GM23338 (cell line): ENCODE measurements at regions not wholly inside any gene's neighbourhood (a gene's known extent, or its start where the extent isn't known, plus 50 kb on each side); places are given as distances from the start of the nearest gene placed in this dataset.

Experiments
- ATAC-seq: fragments of 200-7000 bp; cut with Tn5 transposase; 3 replicates; pipeline ENCODE4 v1.9.1; 2020
- DNase-seq: peaks from one replicate; pipeline ENCODE4 v3.0.0-alpha.2; 2015; ENCODE audit warnings: low spot score
- H2AFZ ChIP-seq: fragments of 200-600 bp; sonication (generic); 2 replicates; pipeline ENCODE4 v1.8.0; 2016; ENCODE audit warnings: antibody characterized with exemption, mild to moderate bottlenecking, moderate library complexity
- H3F3A ChIP-seq: fragments of 200-600 bp; sonication (generic); replicated peaks from 2 replicates; pipeline ENCODE4 v1.8.0; 2017; ENCODE audit warnings: antibody characterized with exemption, mixed run types, low read depth
- H3K27ac ChIP-seq: fragments of 200-600 bp; sonication (generic); 2 replicates; pipeline ENCODE4 v1.6.1; 2016; ENCODE audit warnings: low read depth
- H3K27me3 ChIP-seq: fragments of 200-600 bp; sonication (generic); 2 replicates; pipeline ENCODE4 v1.8.0; 2016; ENCODE audit warnings: mild to moderate bottlenecking, mixed run types, moderate library complexity; ENCODE audit not compliant: insufficient read depth
- H3K36me3 ChIP-seq: fragments of 200-600 bp; sonication (generic); 2 replicates; pipeline ENCODE4 v1.8.0; 2016; ENCODE audit warnings: mild to moderate bottlenecking; ENCODE audit not compliant: insufficient read depth
- H3K4me1 ChIP-seq: fragments of 200-600 bp; sonication (generic); 2 replicates; pipeline ENCODE4 v1.8.0; 2016; ENCODE audit warnings: mild to moderate bottlenecking, moderate library complexity; ENCODE audit not compliant: insufficient read depth
- H3K4me2 ChIP-seq: fragments of 200-600 bp; sonication (generic); 2 replicates; pipeline ENCODE4 v1.7.1; 2017; ENCODE audit warnings: mixed run types
- H3K4me3 ChIP-seq: fragments of 200-600 bp; sonication (generic); 2 replicates; pipeline ENCODE4 v1.6.1; 2016; ENCODE audit warnings: mixed run types
- H3K79me2 ChIP-seq: fragments of 200-600 bp; sonication (generic); replicated peaks from 2 replicates; pipeline ENCODE4 v1.8.0; 2017; ENCODE audit warnings: mild to moderate bottlenecking; ENCODE audit not compliant: insufficient read depth
- H3K9me2 ChIP-seq: fragments of 200-600 bp; sonication (generic); 2 replicates; pipeline ENCODE4 v1.8.0; 2017; ENCODE audit not compliant: insufficient read depth
- H4K20me1 ChIP-seq: fragments of 200-600 bp; sonication (generic); replicated peaks from 2 replicates; pipeline ENCODE4 v1.8.0; 2017; ENCODE audit warnings: mild to moderate bottlenecking; ENCODE audit not compliant: insufficient read depth
- H3K27ac Mint-ChIP-seq: 2 replicates; pipeline ENCODE4 v1.8.0; 2020; ENCODE audit warnings: inconsistent platforms, mild to moderate bottlenecking, moderate library complexity, mixed read lengths
- H3K27me3 Mint-ChIP-seq: 3 replicates; pipeline ENCODE4 v1.8.0; 2022; ENCODE audit warnings: low read depth, mild to moderate bottlenecking, moderate library complexity, mixed read lengths, inconsistent platforms; ENCODE audit not compliant: insufficient read depth, poor library complexity
- H3K36me3 Mint-ChIP-seq: 3 replicates; pipeline ENCODE4 v1.8.0; 2021; ENCODE audit warnings: low read depth, mild to moderate bottlenecking, inconsistent platforms, moderate library complexity, mixed read lengths
- H3K4me1 Mint-ChIP-seq: 3 replicates; pipeline ENCODE4 v1.8.0; 2020; ENCODE audit warnings: mild to moderate bottlenecking, inconsistent platforms, mixed read lengths
- H3K4me3 Mint-ChIP-seq: 3 replicates; pipeline ENCODE4 v1.8.0; 2021; ENCODE audit warnings: moderate library complexity, mild to moderate bottlenecking, inconsistent platforms, mixed read lengths
- H3K9me3 Mint-ChIP-seq: 3 replicates; pipeline ENCODE4 v1.8.0; 2020; ENCODE audit warnings: moderate library complexity, mild to moderate bottlenecking, inconsistent platforms, mixed read lengths
- CTCF ChIP-seq, 2 experiments: fragments of 200-600 bp in 1 of 2; sonication (generic) in 1 of 2; conservative IDR thresholded peaks; 2 replicates each; pipeline versions ENCODE4 v1.5.1 to v1.6.1; 2016 to 2017; ENCODE audit warnings: antibody characterized with exemption in 2 of 2, low read depth in 2 of 2, mild to moderate bottlenecking in 2 of 2, moderate library complexity in 1 of 2
- NANOG ChIP-seq: IDR thresholded peaks from 2 replicates; pipeline ENCODE4 v1.6.1; 2016; ENCODE audit warnings: antibody characterized with exemption, borderline replicate concordance
- POLR2AphosphoS5 ChIP-seq: IDR thresholded peaks from 2 replicates; pipeline ENCODE4 v1.6.1; 2016; ENCODE audit warnings: antibody characterized with exemption, low read depth
- ZNF462 ChIP-seq: fragments of 250-450 bp; sonication (Bioruptor Pico); IDR thresholded peaks from 2 replicates; pipeline ENCODE4 v1.5.0; 2020; ENCODE audit warnings: mild to moderate bottlenecking, moderate library complexity

GRCh38 chr22:22369964-22370270, 125.3 kb downstream of the VPREB1 start:
- H3K9me2 ChIP-seq = no peaks in the 10 kb centered on the region
- Mint-ChIP-seq H3K36me3 (no peaks in the 10 kb centered on the region), H3K4me1 (no peaks in the 10 kb centered on the region), H3K4me3 (no peak overlapping the region), H3K27ac (no peak overlapping the region), H3K9me3 (no peaks in the 10 kb centered on the region; the same call in 2 of the 3 replicates), H3K27me3 (peaks cover 95% of the 10 kb centered on the region)
- DNase-seq (no peak), ATAC-seq (no peak)
- H3K27ac ChIP-seq = no peak overlapping the region
- no peak for TF ChIP-seq CTCF (conservative IDR thresholded peaks at IDR 0.05; ENCODE audit: low read depth in 2 of 2)
- peaks cover 11% of the 10 kb centered on the region for H4K20me1 ChIP-seq
- no peaks in the 10 kb centered on the region for H3K36me3 ChIP-seq
- no peaks in the 10 kb centered on the region for H3K79me2 ChIP-seq
- H2AFZ ChIP-seq = no peak overlapping the region
- H3F3A ChIP-seq = no peaks in the 10 kb centered on the region
- no peak overlapping the region for H3K4me2 ChIP-seq
- H3K4me1 ChIP-seq = no peaks in the 10 kb centered on the region
- peaks cover 100% of the 10 kb centered on the region for H3K27me3 ChIP-seq
- H3K4me3 ChIP-seq = no peak overlapping the region

GRCh38 chr22:22371031-22371541, 126.5 kb downstream of the VPREB1 start:
- H3K36me3 ChIP-seq = no peaks in the 10 kb centered on the region
- ATAC-seq = peak; percentile 95
- no peak overlapping the region for H3K27ac ChIP-seq
- H3K4me3 Mint-ChIP-seq = no peak overlapping the region
- H3K9me3 Mint-ChIP-seq = no peaks in the 10 kb centered on the region; the same call in 2 of the 3 replicates
- H3K4me3 ChIP-seq = no peak overlapping the region
- DNase-seq = peak; percentile 53
- H3K27ac Mint-ChIP-seq = no peak overlapping the region
- no peaks in the 10 kb centered on the region for H3K36me3 Mint-ChIP-seq
- H4K20me1 ChIP-seq = peaks cover 11% of the 10 kb centered on the region
- H3K27me3 Mint-ChIP-seq = peaks cover 95% of the 10 kb centered on the region
- H2AFZ ChIP-seq = no peak overlapping the region
- no peaks in the 10 kb centered on the region for H3K79me2 ChIP-seq
- H3K4me1 Mint-ChIP-seq = no peaks in the 10 kb centered on the region
- TF ChIP-seq NANOG (no peak), CTCF (conservative IDR thresholded peaks at IDR 0.05; ENCODE audit: low read depth in 2 of 2) (peak; percentile 36 to 51)
- H3F3A ChIP-seq = no peaks in the 10 kb centered on the region
- no peaks in the 10 kb centered on the region for H3K9me2 ChIP-seq
- H3K27me3 ChIP-seq = peaks cover 100% of the 10 kb centered on the region
- no peak overlapping the region for H3K4me2 ChIP-seq
- H3K4me1 ChIP-seq = no peaks in the 10 kb centered on the region

GRCh38 chr22:22372086-22372485, 127.5 kb downstream of the VPREB1 start:
- Histone ChIP-seq H3K4me2 (no peak overlapping the region), H3K9me2 (no peaks in the 10 kb centered on the region), H2AFZ (no peak overlapping the region), H4K20me1 (peaks cover 11% of the 10 kb centered on the region), H3F3A (no peaks in the 10 kb centered on the region), H3K36me3 (no peaks in the 10 kb centered on the region), H3K27ac (no peak overlapping the region), H3K27me3 (peaks cover 100% of the 10 kb centered on the region), H3K4me3 (no peak overlapping the region), H3K4me1 (no peaks in the 10 kb centered on the region), H3K79me2 (no peaks in the 10 kb centered on the region)
- H3K9me3 Mint-ChIP-seq = no peaks in the 10 kb centered on the region; the same call in 2 of the 3 replicates
- DNase-seq = no peak
- no peaks in the 10 kb centered on the region for H3K4me1 Mint-ChIP-seq
- H3K27me3 Mint-ChIP-seq = peaks cover 95% of the 10 kb centered on the region
- no peak overlapping the region for H3K27ac Mint-ChIP-seq
- no peaks in the 10 kb centered on the region for H3K36me3 Mint-ChIP-seq
- ATAC-seq = no peak
- no peak overlapping the region for H3K4me3 Mint-ChIP-seq
- TF ChIP-seq ZNF462 (CRISPR knock-in tag) (no peak), POLR2AphosphoS5 (no peak)
